OCI-LY1 (cell line): ENCODE measurements at regions not wholly inside any gene's neighbourhood (a gene's known extent, or its start where the extent isn't known, plus 50 kb on each side); places are given as distances from the start of the nearest gene placed in this dataset.

ENCODE experiments used
- H2AFZ ChIP-seq: fragments of 200-600 bp; sonication (generic), shearing (Covaris generic); 2 replicates; pipeline ENCODE4 v1.6.0; 2014; ENCODE audit warnings: antibody characterized with exemption, mild to moderate bottlenecking, low read length
- H3F3A ChIP-seq: fragments of 200-600 bp; sonication (generic), shearing (Covaris generic); 2 replicates; pipeline ENCODE4 v1.6.0; 2014; ENCODE audit warnings: mild to moderate bottlenecking, antibody characterized with exemption, low read length, moderate library complexity; ENCODE audit not compliant: insufficient read depth
- H3K27ac ChIP-seq: fragments of 200-600 bp; sonication (generic); 2 replicates; pipeline ENCODE4 v1.5.1; 2014; ENCODE audit warnings: low read length, mixed run types, mild to moderate bottlenecking, low read depth; ENCODE audit not compliant: poor library complexity, severe bottlenecking
- H3K27me3 ChIP-seq: fragments of 200-600 bp; sonication (generic); 2 replicates; pipeline ENCODE4 v1.6.0; 2014; ENCODE audit warnings: antibody characterized with exemption, mild to moderate bottlenecking, low read length, moderate library complexity; ENCODE audit not compliant: insufficient read depth
- H3K36me3 ChIP-seq: fragments of 200-600 bp; sonication (generic); 2 replicates; pipeline ENCODE4 v1.6.1; 2014; ENCODE audit warnings: mild to moderate bottlenecking, antibody characterized with exemption, low read length, moderate library complexity, mixed read lengths; ENCODE audit not compliant: insufficient read depth
- H3K4me1 ChIP-seq: fragments of 200-600 bp; sonication (generic); 2 replicates; pipeline ENCODE4 v1.5.1; 2014; ENCODE audit warnings: mild to moderate bottlenecking, low read length, moderate library complexity; ENCODE audit not compliant: insufficient read depth, severe bottlenecking
- H3K4me2 ChIP-seq: fragments of 200-600 bp; sonication (generic), shearing (Covaris generic); 2 replicates; pipeline ENCODE4 v1.6.1; 2014; ENCODE audit warnings: low read length
- H3K4me3 ChIP-seq: fragments of 200-600 bp; sonication (generic); 2 replicates; pipeline ENCODE4 v1.5.1; 2014; ENCODE audit warnings: low read length, low read depth, mild to moderate bottlenecking, mixed read lengths; ENCODE audit not compliant: poor library complexity, severe bottlenecking
- H3K79me2 ChIP-seq: fragments of 200-600 bp; shearing (Covaris generic); 2 replicates; pipeline ENCODE4 v1.6.1; 2016; ENCODE audit warnings: mixed run types, low read length, mixed read lengths; ENCODE audit not compliant: insufficient read depth
- H3K9ac ChIP-seq: fragments of 200-600 bp; sonication (generic), shearing (Covaris generic); 2 replicates; pipeline ENCODE4 v1.6.1; 2014; ENCODE audit warnings: mild to moderate bottlenecking, low read length, mixed read lengths
- H3K9me2 ChIP-seq: fragments of 200-600 bp; sonication (generic), shearing (Covaris generic); 2 replicates; pipeline ENCODE4 v1.6.1; 2014; ENCODE audit warnings: low read depth, mild to moderate bottlenecking, low read length, mixed read lengths
- H3K9me3 ChIP-seq: fragments of 200-600 bp; shearing (Covaris generic); 2 replicates; pipeline ENCODE4 v1.6.1; 2014; ENCODE audit warnings: low read length, mixed read lengths
- H4K20me1 ChIP-seq: fragments of 200-600 bp; sonication (generic), shearing (Covaris generic); 2 replicates; pipeline ENCODE4 v1.6.0; 2016; ENCODE audit warnings: mild to moderate bottlenecking, low read length; ENCODE audit not compliant: insufficient read depth
- CTCF ChIP-seq: fragments of 200-600 bp; sonication (generic), shearing (Covaris generic); IDR thresholded peaks from 2 replicates; pipeline ENCODE4 v1.5.1; 2017; ENCODE audit warnings: mild to moderate bottlenecking, antibody characterized with exemption, low read length, moderate library complexity, mixed read lengths
- EZH2 ChIP-seq: fragments of 200-600 bp; sonication (generic), shearing (Covaris generic); IDR thresholded peaks from 2 replicates; pipeline ENCODE4 v1.8.0; 2017; ENCODE audit warnings: borderline replicate concordance, mixed run types, mild to moderate bottlenecking, antibody characterized with exemption, low read length, moderate library complexity, mixed read lengths

DNA sequence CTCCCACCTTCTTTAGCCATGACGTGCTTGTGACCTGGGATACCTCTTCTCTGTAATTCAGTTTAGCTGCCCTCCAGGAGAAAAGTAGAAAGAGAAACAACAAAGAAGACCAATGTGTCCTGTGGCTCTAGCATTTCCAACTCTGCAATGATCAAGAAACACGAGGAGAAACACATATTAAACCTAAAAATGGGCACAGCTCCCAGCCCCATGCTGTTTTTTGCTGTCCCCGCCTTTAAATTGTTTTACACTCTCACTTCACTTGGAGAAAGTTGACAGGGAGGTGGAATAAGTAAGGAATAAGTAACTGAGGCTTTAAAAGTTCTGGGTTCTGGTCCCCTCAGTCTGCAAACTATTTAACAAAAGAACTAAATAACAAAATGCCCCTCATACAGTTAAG is 390.6 kb downstream of the TNS1 start:
- Histone ChIP-seq H3K9ac (no peak overlapping the region), H3K4me2 (no peak overlapping the region), H3K27me3 (no peaks in the 10 kb centered on the region), H3K4me3 (no peak overlapping the region), H2AFZ (no peak overlapping the region), H3K79me2 (no peaks in the 10 kb centered on the region), H3K36me3 (no peaks in the 10 kb centered on the region), H3K9me3 (no peaks in the 10 kb centered on the region), H3K9me2 (no peaks in the 10 kb centered on the region), H3F3A (no peaks in the 10 kb centered on the region), H3K4me1 (no peaks in the 10 kb centered on the region), H3K27ac (no peak overlapping the region), H4K20me1 (no peaks in the 10 kb centered on the region)
- TF ChIP-seq CTCF (no peak), EZH2 (no peak)

- Histone ChIP-seq H3K9me2 (no peaks in the 10 kb centered on the region), H2AFZ (no peak overlapping the region), H3K79me2 (no peaks in the 10 kb centered on the region), H3K9me3 (no peaks in the 10 kb centered on the region), H3K9ac (no peak overlapping the region), H3K36me3 (no peaks in the 10 kb centered on the region), H3K4me1 (no peaks in the 10 kb centered on the region), H3K27me3 (no peaks in the 10 kb centered on the region), H3F3A (no peaks in the 10 kb centered on the region), H3K4me2 (no peak overlapping the region), H3K4me3 (no peak overlapping the region), H3K27ac (no peak overlapping the region), H4K20me1 (no peaks in the 10 kb centered on the region)
- TF ChIP-seq EZH2 (no peak), CTCF (no peak)
Observed at GRCh38 chr2:217611626-217612127, 391.1 kb downstream of the TNS1 start.

GRCh38 chr2:217611056-217611455 is 391.7 kb downstream of the TNS1 start:
- no peaks in the 10 kb centered on the region for H3K27me3 ChIP-seq
- H3K36me3 ChIP-seq, result no peaks in the 10 kb centered on the region
- TF ChIP-seq EZH2, result no peak
- no peak for TF ChIP-seq CTCF
- no peaks in the 10 kb centered on the region for H3K9me3 ChIP-seq
- no peak overlapping the region for H3K4me3 ChIP-seq
- H2AFZ ChIP-seq, result no peak overlapping the region
- no peak overlapping the region for H3K9ac ChIP-seq
- H3F3A ChIP-seq, result no peaks in the 10 kb centered on the region
- H4K20me1 ChIP-seq, result no peaks in the 10 kb centered on the region
- H3K27ac ChIP-seq, result no peak overlapping the region
- no peaks in the 10 kb centered on the region for H3K79me2 ChIP-seq
- H3K9me2 ChIP-seq, result no peaks in the 10 kb centered on the region
- H3K4me2 ChIP-seq, result no peak overlapping the region
- no peaks in the 10 kb centered on the region for H3K4me1 ChIP-seq
